ENCODE measurements at regions not wholly inside any gene's neighbourhood (a gene's known extent, or its start where the extent isn't known, plus 50 kb on each side); places are given as distances from the start of the nearest gene placed in this dataset.
A peak's percentile ranks its signal among the peaks of the same experiment; 100 is the strongest.

GRCh38 chr16:86854058-86854621, 275.8 kb downstream of the FOXL1 start:
- TF ChIP-seq EZH2 (IDR thresholded peaks at IDR 0.05; ENCODE audit: borderline replicate concordance) = no peak
- TF ChIP-seq, protein P1, sequence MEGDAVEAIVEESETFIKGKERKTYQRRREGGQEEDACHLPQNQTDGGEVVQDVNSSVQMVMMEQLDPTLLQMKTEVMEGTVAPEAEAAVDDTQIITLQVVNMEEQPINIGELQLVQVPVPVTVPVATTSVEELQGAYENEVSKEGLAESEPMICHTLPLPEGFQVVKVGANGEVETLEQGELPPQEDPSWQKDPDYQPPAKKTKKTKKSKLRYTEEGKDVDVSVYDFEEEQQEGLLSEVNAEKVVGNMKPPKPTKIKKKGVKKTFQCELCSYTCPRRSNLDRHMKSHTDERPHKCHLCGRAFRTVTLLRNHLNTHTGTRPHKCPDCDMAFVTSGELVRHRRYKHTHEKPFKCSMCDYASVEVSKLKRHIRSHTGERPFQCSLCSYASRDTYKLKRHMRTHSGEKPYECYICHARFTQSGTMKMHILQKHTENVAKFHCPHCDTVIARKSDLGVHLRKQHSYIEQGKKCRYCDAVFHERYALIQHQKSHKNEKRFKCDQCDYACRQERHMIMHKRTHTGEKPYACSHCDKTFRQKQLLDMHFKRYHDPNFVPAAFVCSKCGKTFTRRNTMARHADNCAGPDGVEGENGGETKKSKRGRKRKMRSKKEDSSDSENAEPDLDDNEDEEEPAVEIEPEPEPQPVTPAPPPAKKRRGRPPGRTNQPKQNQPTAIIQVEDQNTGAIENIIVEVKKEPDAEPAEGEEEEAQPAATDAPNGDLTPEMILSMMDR (IDR thresholded peaks at IDR 0.05; ENCODE audit: poor library complexity) = no peak
- peak; percentile 84 for TF ChIP-seq EZH2phosphoT487 (IDR thresholded peaks at IDR 0.05; ENCODE audit: low read depth, severe bottlenecking, unreplicated experiment)

Measured in hepatocyte (in vitro differentiated cells).